Common myeloid progenitor, CD34-positive (primary cell): ENCODE measurements at regions not wholly inside any gene's neighbourhood (a gene's known extent, or its start where the extent isn't known, plus 50 kb on each side); places are given as distances from the start of the nearest gene placed in this dataset.

Source experiments
- CTCF ChIA-PET: fragments of 350-600 bp; sonication (Branson Sonifier 250); formaldehyde crosslinking; loops from one replicate; lab custom pipeline; 2021; ENCODE audit warnings: antibody characterized with exemption; lab: Charles Lee
- POLR2A ChIA-PET: fragments of 350-600 bp; sonication (Branson Sonifier 250); formaldehyde crosslinking; loops from one replicate; lab custom pipeline; 2021; ENCODE audit warnings: antibody characterized with exemption; lab: Charles Lee
- DNase-seq, 3 donors: peaks; one replicate each; pipeline versions ENCODE4 v3.0.0 to v3.0.0-alpha.2; 2013
- H3K27ac ChIP-seq, 2 experiments: 1 replicate in 1 of 2; 2 replicates in 1 of 2; pipeline ENCODE4 v1.7.0; 2013; ENCODE audit warnings: inconsistent platforms in 2 of 2, low read length in 2 of 2, mild to moderate bottlenecking in 2 of 2, low read depth in 1 of 2, moderate library complexity in 1 of 2; ENCODE audit not compliant: severe bottlenecking in 2 of 2, insufficient read depth in 1 of 2, poor library complexity in 1 of 2
- H3K27me3 ChIP-seq, 5 experiments: replicated peaks in 2 of 5; 1 replicate in 3 of 5; 2 replicates in 2 of 5; pipeline versions ENCODE4 v1.6.1 to v1.7.0; 2013; ENCODE audit warnings: low read length in 4 of 5, mild to moderate bottlenecking in 2 of 5, moderate library complexity in 2 of 5, inconsistent platforms in 1 of 5; ENCODE audit not compliant: insufficient read depth in 5 of 5, control insufficient read depth in 4 of 5
- H3K36me3 ChIP-seq, 4 experiments: 1 replicate in 2 of 4; 2 replicates in 2 of 4; pipeline versions ENCODE4 v1.6.1 to v1.7.0; 2013; ENCODE audit warnings: low read length in 3 of 4, control low read depth in 1 of 4, mild to moderate bottlenecking in 1 of 4; ENCODE audit not compliant: control insufficient read depth in 4 of 4, insufficient read depth in 4 of 4
- H3K4me1 ChIP-seq, 4 experiments: 1 replicate in 3 of 4; 2 replicates in 1 of 4; pipeline versions ENCODE4 v1.6.1 to v1.7.1; 2013; ENCODE audit warnings: low read length in 3 of 4, mild to moderate bottlenecking in 3 of 4, control low read depth in 1 of 4, inconsistent platforms in 1 of 4, moderate library complexity in 1 of 4; ENCODE audit not compliant: control insufficient read depth in 4 of 4, insufficient read depth in 4 of 4; ENCODE audit errors: control extremely low read depth in 1 of 4
- H3K4me3 ChIP-seq, 7 experiments: 1 replicate in 4 of 7; 2 replicates in 3 of 7; pipeline versions ENCODE4 v1.5.1 to v1.7.0; 2013; ENCODE audit warnings: mild to moderate bottlenecking in 7 of 7, low read length in 6 of 7, moderate library complexity in 6 of 7, inconsistent platforms in 2 of 7, low read depth in 2 of 7, control low read depth in 1 of 7; ENCODE audit not compliant: insufficient read depth in 4 of 7, control insufficient read depth in 1 of 7; ENCODE audit errors: extremely low read depth in 1 of 7
- H3K9me3 ChIP-seq, 5 experiments: 1 replicate in 4 of 5; 2 replicates in 1 of 5; pipeline versions ENCODE4 v1.6.1 to v1.7.1; 2013; ENCODE audit warnings: low read length in 4 of 5, mild to moderate bottlenecking in 2 of 5, inconsistent platforms in 1 of 5, low read depth in 1 of 5, moderate library complexity in 1 of 5; ENCODE audit not compliant: control insufficient read depth in 4 of 5, insufficient read depth in 2 of 5; ENCODE audit errors: control extremely low read depth in 1 of 5
- WGBS: methylation state at CpG from one replicate; pipeline ENCODE4 v1.1.5; 2013; ENCODE audit not compliant: insufficient coverage; 5-methylcytosine and 5-hydroxymethylcytosine counted together

GRCh38 chr2:172242471-172242870 is 139.8 kb upstream of the DLX2 start:
- Histone ChIP-seq H3K4me1 (peaks cover 0 to 22% (median 5%) of the 10 kb centered on the region in 4 experiments), H3K27me3 (no peaks in the 10 kb centered on the region), H3K27ac (no peak overlapping the region), H3K4me3 (no peak overlapping the region), H3K36me3 (peaks cover 0 to 3% (median 0%) of the 10 kb centered on the region in 4 experiments), H3K9me3 (peaks cover 0 to 2% (median 0%) of the 10 kb centered on the region in 5 experiments)
- ChIA-PET POLR2A (no interaction called here), CTCF (interaction anchor here (0.7 to 1.6 kb wide), 3 partner anchors 8 to 209 kb away, joined by 3 to 5 read pairs (median 4); no protein-coding TSS in a partner anchor)
- no peak for DNase-seq
- WGBS: no CpG with 5 or more reads among the region's 1 CpG

GRCh38 chr2:172242961-172243360 is 140.3 kb upstream of the DLX2 start:
- no peak overlapping the region for H3K4me3 ChIP-seq
- H3K4me1 ChIP-seq: peaks cover 0 to 22% (median 5%) of the 10 kb centered on the region in 4 experiments
- peaks cover 0 to 3% (median 0%) of the 10 kb centered on the region in 4 experiments for H3K36me3 ChIP-seq
- peaks cover 0 to 2% (median 0%) of the 10 kb centered on the region in 5 experiments for H3K9me3 ChIP-seq
- H3K27me3 ChIP-seq: no peaks in the 10 kb centered on the region
- ChIA-PET POLR2A (no interaction called here), CTCF (interaction anchor here (0.7 to 1.6 kb wide), 5 partner anchors 9 to 219 kb away, joined by 3 to 5 read pairs (median 4); no protein-coding TSS in a partner anchor)
- H3K27ac ChIP-seq: no peak overlapping the region
- no CpG with 5 or more reads among the region's 1 CpG for WGBS
- DNase-seq: no peak

GRCh38 chr2:172244419-172245130 is 141.9 kb upstream of the DLX2 start:
- Histone ChIP-seq H3K4me1 (peaks cover 0 to 22% (median 7%) of the 10 kb centered on the region in 4 experiments), H3K4me3 (no peak overlapping the region), H3K36me3 (peaks cover 0 to 3% (median 0%) of the 10 kb centered on the region in 4 experiments), H3K27ac (no peak overlapping the region), H3K9me3 (peaks cover 0 to 2% (median 0%) of the 10 kb centered on the region in 5 experiments), H3K27me3 (no peaks in the 10 kb centered on the region)
- no CpG with 5 or more reads among the region's 3 CpGs for WGBS
- no peak for DNase-seq
- ChIA-PET POLR2A (no interaction called here), CTCF (interaction anchor here (0.7 kb wide), 1 partner anchor 19 kb away, joined by 3 read pairs; no protein-coding TSS in a partner anchor)

GRCh38 chr2:172246649-172247048 is 143.9 kb upstream of the DLX2 start:
- H3K27ac ChIP-seq: no peak overlapping the region
- H3K4me3 ChIP-seq: no peak overlapping the region
- CTCF ChIA-PET: interaction anchor here (1.2 kb wide), 1 partner anchor 24 kb away, joined by 3 read pairs; no protein-coding TSS in a partner anchor
- H3K36me3 ChIP-seq: no peaks in the 10 kb centered on the region
- H3K4me1 ChIP-seq: peaks cover 0 to 37% (median 23%) of the 10 kb centered on the region in 4 experiments
- H3K27me3 ChIP-seq: no peaks in the 10 kb centered on the region
- POLR2A ChIA-PET: no interaction called here
- WGBS: 75% methylated on average over 1 of the region's 4 CpGs
- peaks cover 0 to 2% (median 0%) of the 10 kb centered on the region in 5 experiments for H3K9me3 ChIP-seq
- peak in 2 of 3 donors; percentile 35 to 56 for DNase-seq

GRCh38 chr2:172247203-172247602 is 144.5 kb upstream of the DLX2 start:
- POLR2A ChIA-PET: no interaction called here
- 99% methylated on average over 6 of the region's 6 CpGs for WGBS

GRCh38 chr2:172248381-172248780 is 145.7 kb upstream of the DLX2 start:
- no peaks in the 10 kb centered on the region for H3K27me3 ChIP-seq
- H3K4me1 ChIP-seq: peaks cover 5 to 47% (median 38%) of the 10 kb centered on the region in 4 experiments
- 95% methylated on average over 2 of the region's 4 CpGs for WGBS
- POLR2A ChIA-PET: no interaction called here
- peaks cover 0 to 2% (median 0%) of the 10 kb centered on the region in 5 experiments for H3K9me3 ChIP-seq
- DNase-seq: no peak
- CTCF ChIA-PET: interaction anchor here (1.0 to 2.0 kb wide), 4 partner anchors 15 to 213 kb away, joined by 3 to 4 read pairs (median 4); no protein-coding TSS in a partner anchor
- H3K27ac ChIP-seq: no peak overlapping the region
- H3K4me3 ChIP-seq: no peak overlapping the region
- H3K36me3 ChIP-seq: no peaks in the 10 kb centered on the region

More at GRCh38 chr2:172247203-172247602, 144.5 kb upstream of the DLX2 start:
- H3K4me1 ChIP-seq: peaks cover 0 to 43% (median 29%) of the 10 kb centered on the region in 4 experiments
- H3K9me3 ChIP-seq: peaks cover 0 to 2% (median 0%) of the 10 kb centered on the region in 5 experiments
- DNase-seq: no peak
- no peak overlapping the region for H3K27ac ChIP-seq
- H3K4me3 ChIP-seq: no peak overlapping the region
- no peaks in the 10 kb centered on the region for H3K36me3 ChIP-seq
- CTCF ChIA-PET: interaction anchor here (1.2 kb wide), 1 partner anchor 23 kb away, joined by 3 read pairs; no protein-coding TSS in a partner anchor
- H3K27me3 ChIP-seq: no peaks in the 10 kb centered on the region
